HG03575 (cell line): ENCODE measurements at regions not wholly inside any gene's neighbourhood (a gene's known extent, or its start where the extent isn't known, plus 50 kb on each side); places are given as distances from the start of the nearest gene placed in this dataset.
"Not testable (repeated sequence)": the region's sequence is repeated elsewhere in the genome, so short reads cannot be mapped to it uniquely, and the experiment has no call there.

Experiments
- ATAC-seq: cut with Tn5 transposase; IDR thresholded peaks from one replicate; pipeline ENCODE4 v1.9.1; 2021; ENCODE audit not compliant: unreplicated experiment, insufficient number of reproducible peaks, low FRiP score; ENCODE audit errors: extremely low read depth

- ATAC-seq = not testable (repeated sequence)
Observed at GRCh38 chr6:85838351-85839119, 195.8 kb upstream of the SYNCRIP start.

GRCh38 chr6:85828973-85829372 lies 186.3 kb upstream of the SYNCRIP start:
- ATAC-seq = no peak

- ATAC-seq = no peak
Observed at GRCh38 chr6:85826997-85827396, 184.3 kb upstream of the SYNCRIP start.

GRCh38 chr6:85824329-85824728 lies 181.6 kb upstream of the SYNCRIP start:
- ATAC-seq = no peak

- ATAC-seq = no peak
Observed at GRCh38 chr6:85810558-85810957, 167.9 kb upstream of the SYNCRIP start.

GRCh38 chr6:85803721-85804120 lies 161.0 kb upstream of the SYNCRIP start:
- ATAC-seq = no peak

GRCh38 chr6:85802162-85802561 lies 159.5 kb upstream of the SYNCRIP start:
- no peak for ATAC-seq

- ATAC-seq = no peak
Observed at GRCh38 chr6:85798931-85799652, 156.4 kb upstream of the SYNCRIP start.

GRCh38 chr6:85797993-85798392 lies 155.3 kb upstream of the SYNCRIP start:
- ATAC-seq = no peak

- ATAC-seq = no peak
Observed at GRCh38 chr6:85795945-85796344, 153.3 kb upstream of the SYNCRIP start.

- no peak for ATAC-seq
Observed at GRCh38 chr6:85792254-85792653, 149.6 kb upstream of the SYNCRIP start.

GRCh38 chr6:85775883-85776282 lies 133.2 kb upstream of the SYNCRIP start:
- no peak for ATAC-seq

GRCh38 chr6:85772641-85773040 lies 130.0 kb upstream of the SYNCRIP start:
- no peak for ATAC-seq

GRCh38 chr6:85771925-85772430 lies 129.3 kb upstream of the SYNCRIP start:
- no peak for ATAC-seq

- no peak for ATAC-seq
Observed at GRCh38 chr6:85771455-85771854, 128.8 kb upstream of the SYNCRIP start.

GRCh38 chr6:85764844-85765243 lies 122.2 kb upstream of the SYNCRIP start:
- ATAC-seq = no peak

GRCh38 chr6:85756982-85757381 lies 114.3 kb upstream of the SYNCRIP start:
- no peak for ATAC-seq

GRCh38 chr6:85754894-85755293 lies 112.2 kb upstream of the SYNCRIP start:
- no peak for ATAC-seq

GRCh38 chr6:85752602-85753001 lies 109.9 kb upstream of the SYNCRIP start:
- no peak for ATAC-seq

GRCh38 chr6:85751374-85752055 lies 108.8 kb upstream of the SYNCRIP start:
- ATAC-seq = no peak
